BE2C (cell line): ENCODE measurements at regions not wholly inside any gene's neighbourhood (a gene's known extent, or its start where the extent isn't known, plus 50 kb on each side); places are given as distances from the start of the nearest gene placed in this dataset.

Experiments
- DNase-seq: peaks from one replicate; pipeline ENCODE4 v3.0.0-alpha.2; 2020
- H3K27me3 ChIP-seq: fragments of 250-450 bp; sonication (Bioruptor Pico); 2 replicates; pipeline ENCODE4 v1.5.1; 2020; ENCODE audit warnings: mild to moderate bottlenecking
- H3K36me3 ChIP-seq: fragments of 250-450 bp; sonication (Bioruptor Pico); 2 replicates; pipeline ENCODE4 v1.5.1; 2020; ENCODE audit warnings: mild to moderate bottlenecking
- H3K4me1 ChIP-seq: fragments of 250-450 bp; sonication (Bioruptor Pico); 2 replicates; pipeline ENCODE4 v1.5.1; 2020
- H3K4me3 ChIP-seq: 2 replicates; pipeline ENCODE4 v1.5.1; 2011; ENCODE audit warnings: low read depth, low read length
- H3K9me3 ChIP-seq: fragments of 250-450 bp; sonication (Bioruptor Pico); 2 replicates; pipeline ENCODE4 v1.5.1; 2020
- CTCF ChIP-seq: IDR thresholded peaks from 2 replicates; pipeline ENCODE4 v1.5.1; 2012; ENCODE audit warnings: mild to moderate bottlenecking, low read depth, low read length

DNA sequence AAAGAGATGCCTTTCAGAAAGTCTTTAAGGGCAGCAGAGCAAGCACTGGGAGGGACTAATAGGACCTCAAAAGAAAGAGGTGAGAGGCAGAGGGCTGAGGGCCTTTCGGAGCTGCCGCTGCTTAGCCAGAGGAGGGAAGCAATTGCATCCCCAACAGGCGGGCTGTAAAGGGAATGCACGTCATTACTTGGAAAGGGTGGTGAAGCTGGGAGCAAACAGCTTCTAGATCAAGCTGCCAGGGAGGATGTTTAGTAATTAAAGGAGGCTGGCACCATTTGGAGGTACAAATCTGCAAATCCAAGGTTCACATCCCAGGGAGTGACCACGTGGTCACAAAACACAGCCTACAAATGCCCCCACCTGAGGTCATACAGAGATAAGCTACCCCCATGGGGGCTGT, 429.0 kb upstream of the RBFOX1 start:
- H3K27me3 ChIP-seq = no peaks in the 10 kb centered on the region
- H3K4me3 ChIP-seq = no peak overlapping the region
- no peaks in the 10 kb centered on the region for H3K9me3 ChIP-seq
- H3K36me3 ChIP-seq = no peaks in the 10 kb centered on the region
- no peaks in the 10 kb centered on the region for H3K4me1 ChIP-seq
- no peak for DNase-seq
- TF ChIP-seq CTCF = no peak

- Histone ChIP-seq H3K9me3 (no peaks in the 10 kb centered on the region), H3K4me1 (no peaks in the 10 kb centered on the region), H3K27me3 (no peaks in the 10 kb centered on the region), H3K36me3 (no peaks in the 10 kb centered on the region), H3K4me3 (no peak overlapping the region)
- DNase-seq = no peak
- no peak for TF ChIP-seq CTCF
Measured at GRCh38 chr16:6898896-6899295, 433.7 kb upstream of the RBFOX1 start.

DNA sequence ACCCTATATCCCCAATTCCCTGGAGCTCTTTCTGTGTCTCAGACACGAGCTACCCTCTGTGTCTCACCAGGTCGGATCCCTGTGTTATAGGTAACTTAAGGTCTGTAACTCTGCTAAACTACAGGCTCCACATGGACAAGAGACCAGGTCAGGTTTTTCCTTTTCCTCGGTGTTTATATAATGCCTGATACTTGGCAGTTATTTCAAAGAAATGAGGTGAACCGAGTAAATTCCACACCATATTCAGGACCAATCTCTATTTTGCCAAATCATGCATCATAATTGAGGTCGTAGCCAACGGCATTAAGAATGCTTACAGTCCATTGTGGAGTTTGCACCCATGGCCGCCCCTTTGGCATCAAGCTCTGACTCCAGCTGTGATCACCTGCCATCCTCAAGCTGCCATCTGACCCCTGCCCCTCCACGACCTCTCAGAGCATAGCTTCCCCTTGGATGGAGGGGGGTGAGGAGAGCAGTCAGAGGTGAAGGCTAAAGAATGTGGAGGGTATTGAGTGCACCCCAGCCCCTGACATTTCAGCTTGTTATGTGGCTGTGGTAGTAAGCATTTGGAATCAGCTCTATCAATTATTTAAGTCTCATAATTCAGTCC, 434.7 kb upstream of the RBFOX1 start:
- Histone ChIP-seq H3K9me3 (no peaks in the 10 kb centered on the region), H3K27me3 (no peaks in the 10 kb centered on the region), H3K4me1 (no peaks in the 10 kb centered on the region), H3K4me3 (no peak overlapping the region), H3K36me3 (no peaks in the 10 kb centered on the region)
- DNase-seq = no peak
- TF ChIP-seq CTCF = no peak

GRCh38 chr16:6892966-6893365, 439.7 kb upstream of the RBFOX1 start:
- Histone ChIP-seq H3K9me3 (no peaks in the 10 kb centered on the region), H3K36me3 (no peaks in the 10 kb centered on the region), H3K4me1 (no peaks in the 10 kb centered on the region), H3K4me3 (no peak overlapping the region), H3K27me3 (no peaks in the 10 kb centered on the region)
- TF ChIP-seq CTCF = no peak
- no peak for DNase-seq

DNA sequence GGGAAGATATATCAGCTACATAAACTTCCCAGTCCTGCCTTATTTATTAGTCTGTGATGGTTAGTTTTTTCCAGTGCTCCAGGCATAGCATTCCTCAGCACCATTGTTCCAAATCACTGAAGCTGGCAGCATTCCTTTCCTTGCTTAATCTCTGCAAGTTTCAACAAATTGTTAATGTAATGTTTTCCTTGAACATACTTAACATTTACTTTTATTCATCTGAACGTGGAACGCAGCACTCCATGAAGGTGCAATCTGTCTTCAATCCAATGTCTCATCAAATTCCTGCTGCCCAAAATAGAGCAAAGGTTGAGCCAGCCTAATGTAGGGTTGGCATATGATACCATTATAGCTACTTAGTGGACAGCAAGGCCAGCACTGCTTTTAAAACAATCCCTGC, 441.1 kb upstream of the RBFOX1 start:
- no peak overlapping the region for H3K4me3 ChIP-seq
- no peaks in the 10 kb centered on the region for H3K36me3 ChIP-seq
- no peaks in the 10 kb centered on the region for H3K9me3 ChIP-seq
- H3K4me1 ChIP-seq = no peaks in the 10 kb centered on the region
- no peaks in the 10 kb centered on the region for H3K27me3 ChIP-seq
- no peak for TF ChIP-seq CTCF
- DNase-seq = no peak

DNA sequence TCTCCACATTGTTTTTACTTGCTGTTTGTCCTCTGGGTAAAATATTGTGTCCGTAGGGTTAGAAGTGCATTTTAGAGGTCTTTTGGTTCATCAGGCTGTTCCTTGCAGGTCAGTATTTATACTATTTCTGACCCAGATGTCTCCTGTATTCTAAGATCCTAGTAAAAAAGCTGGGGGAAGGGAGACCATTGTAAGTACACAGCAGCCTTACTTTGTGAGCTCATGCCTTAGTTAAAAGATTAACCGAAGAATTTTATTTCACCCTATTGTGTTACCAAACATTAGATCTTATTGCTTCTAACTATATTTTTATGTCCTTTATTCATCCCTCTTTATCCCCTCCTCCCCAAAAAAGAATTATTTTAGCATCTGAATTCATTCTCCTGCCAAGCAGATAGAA, 444.1 kb upstream of the RBFOX1 start:
- Histone ChIP-seq H3K9me3 (no peaks in the 10 kb centered on the region), H3K27me3 (no peaks in the 10 kb centered on the region), H3K36me3 (no peaks in the 10 kb centered on the region), H3K4me1 (no peaks in the 10 kb centered on the region), H3K4me3 (no peak overlapping the region)
- DNase-seq = no peak
- no peak for TF ChIP-seq CTCF
